HEK293 (cell line): ENCODE measurements at regions not wholly inside any gene's neighbourhood (a gene's known extent, or its start where the extent isn't known, plus 50 kb on each side); places are given as distances from the start of the nearest gene placed in this dataset.
A peak's percentile ranks its signal among the peaks of the same experiment; 100 is the strongest.

ENCODE experiments used
- CTCF ChIA-PET: fragments of 350-600 bp; formaldehyde crosslinking; extraction: SDS; loops from one replicate; lab custom pipeline; 2021; ENCODE audit warnings: antibody characterized with exemption; lab: Yijun Ruan, JAX
- POLR2A ChIA-PET: fragments of 300-600 bp; formaldehyde crosslinking; extraction: SDS; loops from one replicate; lab custom pipeline; 2020; ENCODE audit warnings: antibody characterized with exemption, inconsistent platforms; lab: Yijun Ruan, JAX
- H3K27ac ChIP-seq: fragments of 200-500 bp; sonication (Bioruptor generic); 2 replicates; pipeline ENCODE4 v1.5.1; 2014; ENCODE audit warnings: low read depth, low read length, control low read depth, inconsistent platforms; ENCODE audit errors: extremely low read depth
- H3K36me3 ChIP-seq, 2 experiments: fragments of 200-500 bp in 1 of 2; sonication (Bioruptor generic) in 1 of 2; 1 replicate in 1 of 2; 2 replicates in 1 of 2; pipeline ENCODE4 v1.5.1; 2014 to 2017; ENCODE audit warnings: inconsistent platforms in 2 of 2, low read length in 2 of 2; ENCODE audit not compliant: control insufficient read depth in 2 of 2, insufficient read depth in 1 of 2
- H3K4me1 ChIP-seq: fragments of 200-500 bp; sonication (Bioruptor generic); 2 replicates; pipeline ENCODE4 v1.5.1; 2014; ENCODE audit warnings: mild to moderate bottlenecking, low read length, inconsistent platforms; ENCODE audit not compliant: control insufficient read depth, insufficient read depth
- H3K4me3 ChIP-seq: 2 replicates; pipeline ENCODE4 v1.5.1; 2011; ENCODE audit warnings: low read depth, mild to moderate bottlenecking, control low read depth, low read length, moderate library complexity
- H3K9me3 ChIP-seq: fragments of 200-500 bp; sonication (Bioruptor generic); 2 replicates; pipeline ENCODE4 v1.5.1; 2014; ENCODE audit warnings: low read depth, low read length, inconsistent platforms; ENCODE audit not compliant: control insufficient read depth, insufficient read depth
- KLF16 ChIP-seq: fragments of 450-650 bp; formaldehyde crosslinking; IDR thresholded peaks from 2 replicates; pipeline ENCODE4 v1.5.1; 2017; ENCODE audit warnings: missing biosample characterization, missing genetic modification characterization
- OVOL3 ChIP-seq: fragments of 450-650 bp; formaldehyde crosslinking; IDR thresholded peaks from 2 replicates; pipeline ENCODE4 v1.5.1; 2016; ENCODE audit warnings: missing biosample characterization, missing genetic modification characterization
- REPIN1 ChIP-seq: fragments of 450-650 bp; formaldehyde crosslinking; IDR thresholded peaks from 2 replicates; pipeline ENCODE4 v1.5.1; 2017; ENCODE audit warnings: missing biosample characterization, missing genetic modification characterization, low read depth
- YY2 ChIP-seq: fragments of 450-650 bp; formaldehyde crosslinking; IDR thresholded peaks from 2 replicates; pipeline ENCODE4 v1.5.1; 2016; ENCODE audit warnings: missing biosample characterization, missing genetic modification characterization
- ZBTB48 ChIP-seq: fragments of 450-650 bp; formaldehyde crosslinking; IDR thresholded peaks from 2 replicates; pipeline ENCODE4 v1.5.1; 2016; ENCODE audit warnings: missing biosample characterization, missing genetic modification characterization
- ZFHX2 ChIP-seq: fragments of 450-650 bp; formaldehyde crosslinking; conservative IDR thresholded peaks from 2 replicates; pipeline ENCODE4 v1.5.1; 2016; ENCODE audit warnings: missing biosample characterization, missing genetic modification characterization
- ZFP3 ChIP-seq: fragments of 450-650 bp; formaldehyde crosslinking; IDR thresholded peaks from 2 replicates; pipeline ENCODE4 v1.5.1; 2016; ENCODE audit warnings: low read depth, missing biosample characterization, missing genetic modification characterization
- ZFP41 ChIP-seq: fragments of 450-650 bp; formaldehyde crosslinking; IDR thresholded peaks from 2 replicates; pipeline ENCODE4 v1.5.1; 2016; ENCODE audit warnings: missing biosample characterization, missing genetic modification characterization, borderline replicate concordance
- ZIC2 ChIP-seq: fragments of 450-650 bp; formaldehyde crosslinking; IDR thresholded peaks from 2 replicates; pipeline ENCODE4 v1.5.1; 2016; ENCODE audit warnings: missing biosample characterization, missing genetic modification characterization
- ZNF248 ChIP-seq: fragments of 450-650 bp; formaldehyde crosslinking; IDR thresholded peaks from 2 replicates; pipeline ENCODE4 v1.5.1; 2017; ENCODE audit warnings: missing biosample characterization, missing genetic modification characterization
- ZNF302 ChIP-seq: fragments of 450-650 bp; formaldehyde crosslinking; IDR thresholded peaks from 2 replicates; pipeline ENCODE4 v1.5.1; 2016; ENCODE audit warnings: missing biosample characterization, missing genetic modification characterization, low read depth
- ZNF404 ChIP-seq: fragments of 450-650 bp; formaldehyde crosslinking; IDR thresholded peaks from 2 replicates; pipeline ENCODE4 v1.5.1; 2017; ENCODE audit warnings: missing biosample characterization, missing genetic modification characterization
- ZNF433 ChIP-seq: fragments of 450-650 bp; formaldehyde crosslinking; IDR thresholded peaks from 2 replicates; pipeline ENCODE4 v1.5.1; 2016; ENCODE audit warnings: missing biosample characterization, missing genetic modification characterization, low read depth
- ZNF558 ChIP-seq: fragments of 450-650 bp; formaldehyde crosslinking; IDR thresholded peaks from 2 replicates; pipeline ENCODE4 v1.5.1; 2016; ENCODE audit warnings: missing biosample characterization, missing genetic modification characterization
- ZNF629 ChIP-seq: fragments of 450-650 bp; formaldehyde crosslinking; IDR thresholded peaks from 2 replicates; pipeline ENCODE4 v1.5.1; 2017; ENCODE audit warnings: missing biosample characterization, missing genetic modification characterization
- ZNF660 ChIP-seq: fragments of 450-650 bp; IDR thresholded peaks from 2 replicates; pipeline ENCODE4 v1.5.1; 2018; ENCODE audit warnings: missing biosample characterization, mild to moderate bottlenecking, missing genetic modification characterization
- ZNF830 ChIP-seq: fragments of 450-650 bp; IDR thresholded peaks from 2 replicates; pipeline ENCODE4 v1.5.0; 2018; ENCODE audit warnings: missing biosample characterization, missing genetic modification characterization, low read depth, mild to moderate bottlenecking, moderate library complexity
- ZNF837 ChIP-seq: fragments of 450-650 bp; formaldehyde crosslinking; IDR thresholded peaks from 2 replicates; pipeline ENCODE4 v1.5.1; 2016; ENCODE audit warnings: missing biosample characterization, missing genetic modification characterization
- TF ChIP-seq, protein P1 (sequence below): fragments of 450-650 bp; formaldehyde crosslinking; IDR thresholded peaks from 2 replicates; pipeline ENCODE4 v1.5.1; 2017; ENCODE audit warnings: missing biosample characterization, missing genetic modification characterization
- TF ChIP-seq, protein P2 (sequence below): fragments of 450-650 bp; formaldehyde crosslinking; IDR thresholded peaks from 2 replicates; pipeline ENCODE4 v1.5.1; 2016; ENCODE audit warnings: missing biosample characterization, missing genetic modification characterization
- TF ChIP-seq, protein P3 (sequence below): fragments of 450-650 bp; formaldehyde crosslinking; IDR thresholded peaks from 2 replicates; pipeline ENCODE4 v1.5.1; 2017; ENCODE audit warnings: missing biosample characterization, missing genetic modification characterization

DNA sequence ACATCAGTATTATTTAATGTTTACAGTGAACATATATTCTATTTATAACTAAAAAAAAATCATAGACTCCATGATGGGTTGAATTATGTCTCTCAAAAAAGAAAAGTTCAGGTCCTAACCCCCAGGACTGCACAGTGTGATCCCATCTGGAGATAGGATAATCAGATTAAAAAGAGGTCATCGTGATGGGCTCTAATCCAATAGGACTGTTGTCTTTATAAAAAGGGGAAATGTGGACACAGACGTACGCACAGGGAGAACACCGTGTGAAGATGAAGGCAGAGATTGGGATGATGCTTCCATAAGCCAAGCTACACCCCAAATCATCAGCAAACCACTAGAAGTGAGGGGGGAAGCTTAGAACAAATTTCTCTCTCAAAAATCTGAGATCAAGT, 221.4 kb downstream of the SNX18 start (continued):
- no peak for TF ChIP-seq YY2

DNA sequence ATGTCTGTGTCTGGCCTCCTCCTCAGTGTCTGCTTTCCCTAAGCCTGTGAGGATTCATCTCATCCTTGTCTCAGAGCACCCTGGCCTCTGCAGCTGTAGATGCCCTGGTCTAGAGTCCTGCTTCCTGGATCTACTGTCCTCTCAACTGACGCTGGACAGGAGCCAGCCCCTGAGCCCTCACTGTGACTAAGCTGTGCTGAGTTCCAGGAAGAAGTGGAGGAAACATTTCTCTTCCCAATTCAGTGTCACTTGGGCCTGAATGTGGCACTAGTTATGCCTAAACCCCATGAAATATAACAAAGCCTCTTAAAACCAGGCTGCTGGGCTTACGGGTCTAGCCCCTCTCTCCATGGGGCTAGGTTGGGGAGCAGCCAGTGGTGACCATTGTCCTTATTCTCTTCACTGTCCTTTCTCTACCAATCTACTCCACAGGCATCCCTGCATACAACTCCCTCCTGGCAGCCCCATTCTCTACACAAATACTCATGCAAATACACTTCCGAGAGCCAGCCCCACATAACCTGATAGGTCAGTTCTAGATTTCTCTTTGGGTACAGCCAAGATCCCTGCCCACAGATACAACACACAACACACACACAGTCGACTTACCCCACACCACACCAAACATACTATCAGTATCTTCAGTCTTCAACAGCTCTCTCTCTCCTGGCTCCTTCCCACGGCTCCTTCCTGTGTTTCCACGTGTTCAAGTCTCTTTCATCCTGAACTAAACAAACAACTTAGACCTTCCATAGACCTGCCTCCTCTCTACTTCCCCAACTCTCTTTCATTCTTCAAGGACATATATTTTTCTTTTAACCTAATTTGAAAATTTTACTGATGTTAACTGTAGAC, 220.8 kb downstream of the SNX18 start:
- ChIA-PET CTCF (interaction anchor here (1.0 kb wide), 2 partner anchors 157 to 249 kb away, joined by 3 read pairs; no protein-coding TSS in a partner anchor), POLR2A (no interaction called here)
- Histone ChIP-seq H3K9me3 (no peaks in the 10 kb centered on the region), H3K4me1 (no peaks in the 10 kb centered on the region), H3K27ac (no peak overlapping the region), H3K36me3 (no peaks in the 10 kb centered on the region), H3K4me3 (no peak overlapping the region)
- TF ChIP-seq ZBTB48 (tag by site-specific recombination) (no peak), OVOL3 (tag by site-specific recombination) (no peak), ZNF830 (tag by site-specific recombination) (no peak), ZIC2 (tag by site-specific recombination) (no peak), ZFP3 (tag by site-specific recombination) (no peak), ZNF660 (tag by site-specific recombination) (no peak), ZNF837 (tag by site-specific recombination) (no peak), REPIN1 (no peak), ZNF629 (no peak), ZNF404 (tag by site-specific recombination) (no peak), ZNF302 (tag by site-specific recombination) (no peak), KLF16 (tag by site-specific recombination) (no peak)
- TF ChIP-seq, protein P1, sequence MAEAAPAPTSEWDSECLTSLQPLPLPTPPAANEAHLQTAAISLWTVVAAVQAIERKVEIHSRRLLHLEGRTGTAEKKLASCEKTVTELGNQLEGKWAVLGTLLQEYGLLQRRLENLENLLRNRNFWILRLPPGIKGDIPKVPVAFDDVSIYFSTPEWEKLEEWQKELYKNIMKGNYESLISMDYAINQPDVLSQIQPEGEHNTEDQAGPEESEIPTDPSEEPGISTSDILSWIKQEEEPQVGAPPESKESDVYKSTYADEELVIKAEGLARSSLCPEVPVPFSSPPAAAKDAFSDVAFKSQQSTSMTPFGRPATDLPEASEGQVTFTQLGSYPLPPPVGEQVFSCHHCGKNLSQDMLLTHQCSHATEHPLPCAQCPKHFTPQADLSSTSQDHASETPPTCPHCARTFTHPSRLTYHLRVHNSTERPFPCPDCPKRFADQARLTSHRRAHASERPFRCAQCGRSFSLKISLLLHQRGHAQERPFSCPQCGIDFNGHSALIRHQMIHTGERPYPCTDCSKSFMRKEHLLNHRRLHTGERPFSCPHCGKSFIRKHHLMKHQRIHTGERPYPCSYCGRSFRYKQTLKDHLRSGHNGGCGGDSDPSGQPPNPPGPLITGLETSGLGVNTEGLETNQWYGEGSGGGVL: no peak
- TF ChIP-seq, protein P2, sequence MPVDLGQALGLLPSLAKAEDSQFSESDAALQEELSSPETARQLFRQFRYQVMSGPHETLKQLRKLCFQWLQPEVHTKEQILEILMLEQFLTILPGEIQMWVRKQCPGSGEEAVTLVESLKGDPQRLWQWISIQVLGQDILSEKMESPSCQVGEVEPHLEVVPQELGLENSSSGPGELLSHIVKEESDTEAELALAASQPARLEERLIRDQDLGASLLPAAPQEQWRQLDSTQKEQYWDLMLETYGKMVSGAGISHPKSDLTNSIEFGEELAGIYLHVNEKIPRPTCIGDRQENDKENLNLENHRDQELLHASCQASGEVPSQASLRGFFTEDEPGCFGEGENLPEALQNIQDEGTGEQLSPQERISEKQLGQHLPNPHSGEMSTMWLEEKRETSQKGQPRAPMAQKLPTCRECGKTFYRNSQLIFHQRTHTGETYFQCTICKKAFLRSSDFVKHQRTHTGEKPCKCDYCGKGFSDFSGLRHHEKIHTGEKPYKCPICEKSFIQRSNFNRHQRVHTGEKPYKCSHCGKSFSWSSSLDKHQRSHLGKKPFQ: no peak

DNA sequence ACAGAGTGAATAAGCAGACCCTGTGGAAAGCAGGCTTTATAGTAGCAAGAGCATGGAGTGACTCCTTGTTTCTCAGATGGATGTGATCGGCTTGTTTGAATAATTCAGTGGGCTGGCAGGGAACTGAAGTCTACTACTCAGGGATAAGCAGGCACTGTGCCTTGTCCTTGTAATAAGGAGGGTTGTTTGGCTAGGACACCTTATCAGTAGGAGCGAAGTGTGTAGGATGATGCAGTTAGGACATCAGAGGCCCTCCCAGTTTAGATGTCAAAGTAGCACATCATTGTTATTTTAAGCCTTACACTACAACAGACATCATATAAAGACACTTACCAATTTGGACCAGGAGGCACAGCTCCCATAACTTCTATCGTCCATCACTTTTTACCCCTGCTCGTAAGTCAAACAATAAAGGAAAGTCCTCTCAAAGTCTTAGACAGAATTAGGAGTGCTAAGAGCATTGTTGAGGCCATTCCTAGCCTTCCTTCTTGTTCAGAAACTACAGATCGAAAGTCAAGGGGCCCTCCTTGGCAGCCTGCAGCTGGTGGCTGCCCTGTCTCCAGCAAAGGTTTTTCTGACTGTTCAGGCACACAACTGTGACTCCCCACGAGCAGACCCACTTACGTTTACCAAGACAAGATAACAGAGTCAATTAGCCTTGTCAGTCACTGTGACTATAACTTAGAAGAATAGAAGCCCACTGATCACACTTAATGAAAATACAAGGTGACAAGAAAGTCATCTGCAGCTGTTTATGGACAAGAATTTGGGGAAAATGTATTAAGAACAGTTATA, 218.6 kb downstream of the SNX18 start:
- ChIA-PET CTCF (no interaction called here), POLR2A (no interaction called here)
- no peak for TF ChIP-seq ZNF404 (tag by site-specific recombination)
- 0 out of 2 replicates have a peak, but pooled peaks have one; percentile 13 for TF ChIP-seq ZFHX2 (tag by site-specific recombination)
- TF ChIP-seq ZFP41: no peak
- no peak for TF ChIP-seq ZNF248 (tag by site-specific recombination)
- no peak for TF ChIP-seq ZNF558
- TF ChIP-seq ZNF433 (tag by site-specific recombination): no peak
- TF ChIP-seq, protein P3, sequence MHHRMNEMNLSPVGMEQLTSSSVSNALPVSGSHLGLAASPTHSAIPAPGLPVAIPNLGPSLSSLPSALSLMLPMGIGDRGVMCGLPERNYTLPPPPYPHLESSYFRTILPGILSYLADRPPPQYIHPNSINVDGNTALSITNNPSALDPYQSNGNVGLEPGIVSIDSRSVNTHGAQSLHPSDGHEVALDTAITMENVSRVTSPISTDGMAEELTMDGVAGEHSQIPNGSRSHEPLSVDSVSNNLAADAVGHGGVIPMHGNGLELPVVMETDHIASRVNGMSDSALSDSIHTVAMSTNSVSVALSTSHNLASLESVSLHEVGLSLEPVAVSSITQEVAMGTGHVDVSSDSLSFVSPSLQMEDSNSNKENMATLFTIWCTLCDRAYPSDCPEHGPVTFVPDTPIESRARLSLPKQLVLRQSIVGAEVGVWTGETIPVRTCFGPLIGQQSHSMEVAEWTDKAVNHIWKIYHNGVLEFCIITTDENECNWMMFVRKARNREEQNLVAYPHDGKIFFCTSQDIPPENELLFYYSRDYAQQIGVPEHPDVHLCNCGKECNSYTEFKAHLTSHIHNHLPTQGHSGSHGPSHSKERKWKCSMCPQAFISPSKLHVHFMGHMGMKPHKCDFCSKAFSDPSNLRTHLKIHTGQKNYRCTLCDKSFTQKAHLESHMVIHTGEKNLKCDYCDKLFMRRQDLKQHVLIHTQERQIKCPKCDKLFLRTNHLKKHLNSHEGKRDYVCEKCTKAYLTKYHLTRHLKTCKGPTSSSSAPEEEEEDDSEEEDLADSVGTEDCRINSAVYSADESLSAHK: no peak
- H3K4me3 ChIP-seq: no peak overlapping the region
- no peak overlapping the region for H3K27ac ChIP-seq
- no peaks in the 10 kb centered on the region for H3K9me3 ChIP-seq
- no peaks in the 10 kb centered on the region for H3K4me1 ChIP-seq
- no peaks in the 10 kb centered on the region for H3K36me3 ChIP-seq
